ENCODE measurements at regions not wholly inside any gene's neighbourhood (a gene's known extent, or its start where the extent isn't known, plus 50 kb on each side); places are given as distances from the start of the nearest gene placed in this dataset.

- TF ChIP-seq ZNF274 (IDR thresholded peaks at IDR 0.05; ENCODE audit: low read depth, low read length) (no peak), SUZ12 (IDR thresholded peaks at IDR 0.05; ENCODE audit: extremely low read depth, insufficient read depth, insufficient read length) (no peak)
Observed at GRCh38 chr14:96978525-96979272, 181.5 kb downstream of the VRK1 start.
